ENCODE measurements at regions not wholly inside any gene's neighbourhood (a gene's known extent, or its start where the extent isn't known, plus 50 kb on each side); places are given as distances from the start of the nearest gene placed in this dataset.

- DNase-seq (no peak), ATAC-seq (no peak)
- Histone ChIP-seq H3K36me3 (no peaks in the 10 kb centered on the region), H3K27me3 (no peaks in the 10 kb centered on the region), H3K4me1 (peaks cover 0 to under 1% (median 0%) of the 10 kb centered on the region in 12 donors), H3K9me3 (no peaks in the 10 kb centered on the region), H3K4me3 (no peak overlapping the region), H3K27ac (no peak overlapping the region)
- 87 to 94% (median 94%) methylated on average over 4 of the region's 4 CpGs for WGBS, 4 donors
- intact Hi-C loops (cut with DNase I), result no loop called here
- TF ChIP-seq CTCF (IDR thresholded peaks at IDR 0.05) (no peak), POLR2A (IDR thresholded peaks at IDR 0.05) (no peak)
Observed at GRCh38 chr10:29751684-29752083, 116.9 kb upstream of the SVIL start.

- intact Hi-C loops (cut with DNase I), result no loop called here
- DNase-seq (no peak), ATAC-seq (no peak)
- Histone ChIP-seq H3K27me3 (no peaks in the 10 kb centered on the region), H3K27ac (no peak overlapping the region), H3K36me3 (no peaks in the 10 kb centered on the region), H3K9me3 (no peaks in the 10 kb centered on the region), H3K4me1 (peaks cover 0 to 5% (median 1%) of the 10 kb centered on the region in 12 donors), H3K4me3 (no peak overlapping the region)
- TF ChIP-seq CTCF (IDR thresholded peaks at IDR 0.05) (no peak), POLR2A (IDR thresholded peaks at IDR 0.05) (no peak)
- WGBS, 4 donors, result 91 to 97% (median 93%) methylated on average over 2 of the region's 2 CpGs
Observed at GRCh38 chr10:29751240-29751639, 116.5 kb upstream of the SVIL start.

- intact Hi-C loops (cut with DNase I), result loop anchor here in 1 of 10 donors (10.0 kb wide), 1 partner anchor 196 kb away; no protein-coding TSS in a partner anchor
- no peak for TF ChIP-seq POLR2A (IDR thresholded peaks at IDR 0.05)
- TF ChIP-seq CTCF (IDR thresholded peaks at IDR 0.05), result no peak
- H3K36me3 ChIP-seq, result no peaks in the 10 kb centered on the region
- 96 to 99% (median 97%) methylated on average over 3 of the region's 3 CpGs for WGBS, 4 donors
- DNase-seq (no peak), ATAC-seq (no peak)
- H3K4me1 ChIP-seq, result peaks cover 0 to 9% (median 3%) of the 10 kb centered on the region in 12 donors
- H3K4me3 ChIP-seq, result no peak overlapping the region
- no peaks in the 10 kb centered on the region for H3K9me3 ChIP-seq
- no peak overlapping the region for H3K27ac ChIP-seq
- H3K27me3 ChIP-seq, result no peaks in the 10 kb centered on the region
Observed at GRCh38 chr10:29749150-29749549, 114.4 kb upstream of the SVIL start.

- H3K36me3 ChIP-seq, result no peaks in the 10 kb centered on the region
- 69 to 84% (median 76%) methylated on average over 3 of the region's 3 CpGs for WGBS, 4 donors
- intact Hi-C loops (cut with DNase I), result loop anchor here in 1 of 10 donors (10.0 kb wide), 1 partner anchor 197 kb away; no protein-coding TSS in a partner anchor
- peaks cover 0 to 9% (median 3%) of the 10 kb centered on the region in 12 donors for H3K4me1 ChIP-seq
- no peak for TF ChIP-seq POLR2A (IDR thresholded peaks at IDR 0.05)
- TF ChIP-seq CTCF (IDR thresholded peaks at IDR 0.05), result no peak
- no peak for ATAC-seq
- H3K27me3 ChIP-seq, result no peaks in the 10 kb centered on the region
- no peaks in the 10 kb centered on the region for H3K9me3 ChIP-seq
- no peak for DNase-seq
- H3K27ac ChIP-seq, result no peak overlapping the region
- no peak overlapping the region for H3K4me3 ChIP-seq
Observed at GRCh38 chr10:29748109-29748650, 113.4 kb upstream of the SVIL start.
